Activated T-cell treated with anti-CD3 and anti-CD28 coated beads for 48 hours (primary cell): ENCODE measurements at regions not wholly inside any gene's neighbourhood (a gene's known extent, or its start where the extent isn't known, plus 50 kb on each side); places are given as distances from the start of the nearest gene placed in this dataset.

Source experiments
- DNase-seq: peaks from one replicate; pipeline ENCODE4 v3.0.0-alpha.2; 2020; ENCODE audit warnings: low read depth

DNA sequence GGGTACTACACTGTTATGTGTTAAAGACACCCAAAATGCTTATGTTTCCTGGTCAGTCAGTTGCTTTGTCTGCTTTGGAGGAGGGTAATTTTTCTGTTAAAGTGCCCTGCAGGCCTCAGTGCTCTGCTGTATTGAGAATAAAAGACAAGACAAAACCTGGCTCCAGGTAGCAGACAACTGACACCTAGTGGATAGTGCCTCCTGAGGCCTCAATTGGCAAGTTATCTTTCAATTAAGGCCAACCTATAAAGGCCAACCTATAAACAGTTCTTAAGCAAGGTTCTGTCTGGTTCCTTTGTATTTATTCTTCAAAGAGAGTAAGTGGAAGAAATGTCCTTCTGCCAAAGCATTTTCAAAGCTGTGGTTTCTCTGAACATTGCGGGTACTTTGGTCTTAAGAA is 773.8 kb downstream of the MECOM start:
- no peak for DNase-seq

DNA sequence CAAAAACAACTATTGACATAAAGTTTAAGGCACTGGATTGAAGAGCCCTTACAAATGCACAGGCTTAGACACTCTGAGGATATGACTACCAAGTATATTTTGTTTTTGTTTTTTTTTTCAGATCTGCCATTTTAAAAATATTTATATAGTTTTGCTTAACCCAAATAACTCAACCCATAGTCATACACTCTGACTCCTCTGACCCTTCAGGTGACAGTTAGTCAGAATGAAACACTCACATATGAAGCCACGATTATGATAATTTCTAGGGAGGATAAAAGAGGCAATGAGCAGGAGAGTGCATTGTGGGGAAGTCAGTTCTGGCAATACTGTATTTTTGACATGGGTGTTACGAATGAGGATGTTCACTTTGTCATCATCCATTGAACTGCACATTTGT is 774.7 kb downstream of the MECOM start:
- DNase-seq = no peak

DNA sequence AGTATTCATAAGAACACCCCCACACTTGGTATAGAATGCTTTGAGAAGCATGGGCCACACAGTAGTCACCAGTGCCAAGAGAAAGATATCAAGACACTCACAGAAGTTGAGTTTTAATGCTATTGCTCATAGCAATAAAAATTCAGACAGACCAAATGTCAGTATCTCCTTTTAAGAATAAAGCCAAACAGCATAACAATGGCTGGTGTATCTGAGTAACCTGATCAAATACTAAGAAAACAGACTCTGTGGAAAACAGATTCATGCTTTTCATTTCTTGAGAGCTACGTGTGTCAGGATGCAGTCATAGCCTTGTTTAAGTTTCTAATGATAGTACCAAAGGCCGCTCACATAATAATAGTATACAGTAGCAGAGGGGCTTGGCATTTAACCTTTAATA is 778.5 kb downstream of the MECOM start:
- DNase-seq = no peak

DNA sequence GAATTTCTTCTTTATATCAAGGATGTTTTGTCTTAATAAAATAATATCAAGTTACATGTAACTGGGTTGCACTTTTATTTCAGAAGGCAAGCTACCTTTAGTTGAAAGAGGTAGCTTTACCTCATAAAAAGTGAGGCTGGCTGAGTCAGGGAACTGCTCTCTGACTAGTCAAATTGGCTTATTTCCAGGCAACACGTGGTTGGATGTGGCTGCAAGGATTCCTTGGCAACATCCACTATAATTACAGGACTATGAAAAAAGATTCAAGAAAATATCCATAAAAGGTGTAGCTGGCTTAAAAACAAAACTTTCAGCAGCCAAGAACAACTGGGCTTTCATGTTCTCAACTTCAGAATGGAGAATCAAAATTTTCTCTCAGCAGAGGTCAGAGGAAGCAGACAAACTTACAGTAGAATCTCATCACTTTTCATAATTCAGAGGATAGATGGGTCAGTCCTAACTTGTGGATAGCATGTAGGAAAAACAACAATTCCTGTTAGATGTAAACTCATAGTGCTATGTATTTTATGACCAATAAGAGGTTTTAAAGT is 779.1 kb downstream of the MECOM start:
- DNase-seq = no peak

DNA sequence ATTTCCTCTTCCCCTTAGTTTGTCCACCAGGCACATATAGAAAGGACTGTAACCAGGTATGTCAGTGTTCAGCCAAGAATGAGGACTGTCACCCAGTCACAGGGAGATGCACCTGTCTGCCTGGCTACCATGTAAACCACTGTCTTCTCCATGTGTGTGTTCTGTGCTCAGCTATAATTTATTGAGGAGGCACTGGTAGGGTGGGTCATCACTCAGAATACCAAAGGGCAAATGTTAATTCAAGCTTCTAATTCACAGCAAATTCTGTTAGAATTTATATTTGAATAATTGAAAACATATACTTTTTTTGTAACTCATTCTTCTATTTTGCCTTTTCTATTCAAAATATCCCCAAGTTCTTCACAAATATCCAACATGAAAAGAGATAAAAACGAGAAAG is 780.4 kb downstream of the MECOM start:
- DNase-seq = no peak

DNA sequence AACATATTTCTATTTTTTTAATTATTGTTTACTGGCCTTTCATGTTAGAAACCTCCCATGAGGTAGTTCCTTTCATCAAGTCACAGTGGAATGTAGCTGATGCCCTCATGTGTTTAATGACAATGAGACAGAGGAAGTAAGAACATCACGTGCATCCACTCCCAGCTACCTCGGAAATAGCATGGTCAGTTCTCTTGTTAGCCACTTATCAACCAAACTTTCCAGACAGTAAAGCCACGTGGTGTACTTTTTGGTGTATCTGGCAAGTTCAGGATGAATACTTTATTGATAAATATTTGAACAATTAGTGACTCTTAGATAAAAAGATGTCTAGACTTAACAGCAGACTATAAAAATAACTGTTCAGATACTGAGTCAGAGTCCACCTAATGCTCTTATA is 781.7 kb downstream of the MECOM start:
- no peak for DNase-seq

DNA sequence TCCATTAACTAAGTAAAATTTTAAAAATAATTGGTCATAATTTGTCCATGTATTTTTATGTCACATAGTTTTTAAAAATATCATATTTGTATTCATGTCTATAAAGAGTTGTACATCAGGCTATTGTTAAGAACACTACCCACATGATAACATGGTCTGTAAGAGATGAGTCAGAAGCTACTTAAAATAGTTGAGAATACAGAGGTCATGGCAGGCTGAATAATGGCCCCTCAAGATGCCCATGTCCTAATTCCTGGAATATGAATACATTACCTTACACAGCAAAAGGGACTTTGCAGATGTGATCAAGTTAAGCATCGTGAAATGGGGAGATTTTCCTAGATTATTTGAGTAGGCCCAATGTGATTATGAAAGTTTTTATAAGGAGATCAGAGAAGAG is 782.9 kb upstream of the GOLIM4 start:
- no peak for DNase-seq

DNA sequence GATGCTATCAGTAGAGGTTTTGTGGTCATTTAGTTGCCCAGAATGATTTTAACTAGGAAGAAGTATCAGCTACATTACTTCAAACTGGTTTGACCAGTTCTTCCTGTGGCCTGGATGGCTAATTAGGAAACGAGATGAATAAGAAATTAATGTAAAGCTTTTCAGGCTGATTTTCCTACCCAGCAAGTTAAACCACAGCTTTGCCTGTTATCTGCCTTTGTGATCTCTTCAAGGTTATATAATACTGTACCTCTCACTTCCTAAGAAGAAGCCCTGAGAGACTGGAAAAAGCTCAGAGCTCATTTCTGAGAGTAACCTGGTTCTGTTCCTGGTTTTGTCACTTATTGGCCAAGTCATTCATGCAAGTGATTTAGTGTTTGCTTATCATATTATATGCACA is 782.2 kb upstream of the GOLIM4 start:
- no peak for DNase-seq

DNA sequence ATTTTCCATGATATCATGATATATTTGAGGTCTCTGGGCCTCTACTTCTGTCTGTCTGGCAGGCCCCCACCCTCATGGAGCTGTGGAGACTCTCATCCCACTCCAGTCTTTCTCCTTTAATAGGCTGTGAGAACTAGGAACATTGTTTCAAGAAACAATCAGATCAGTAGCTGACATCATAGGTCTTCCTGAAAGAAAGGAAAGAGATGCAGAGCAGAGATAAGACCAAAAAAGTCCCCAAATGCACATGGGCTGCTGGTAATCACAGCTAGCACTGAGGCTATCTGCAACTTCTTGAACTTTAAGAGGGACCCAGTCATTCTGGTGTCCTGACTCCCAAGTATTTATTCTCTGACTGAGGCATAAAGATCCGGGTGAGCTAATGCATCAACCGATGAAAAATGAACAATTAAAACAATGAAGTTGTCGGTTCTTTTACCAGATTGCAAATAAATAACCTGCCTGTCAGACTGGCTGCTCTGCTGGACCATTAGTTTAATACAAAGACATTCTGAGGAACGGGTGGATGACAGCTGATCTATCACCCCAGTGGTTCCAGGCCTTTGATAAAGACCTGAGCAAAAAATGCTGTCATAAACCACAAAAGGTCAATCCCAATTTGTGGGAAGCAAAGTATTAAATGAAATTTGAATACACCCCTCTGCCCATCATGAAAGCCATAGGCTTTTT is 780.8 kb upstream of the GOLIM4 start:
- no peak for DNase-seq

DNA sequence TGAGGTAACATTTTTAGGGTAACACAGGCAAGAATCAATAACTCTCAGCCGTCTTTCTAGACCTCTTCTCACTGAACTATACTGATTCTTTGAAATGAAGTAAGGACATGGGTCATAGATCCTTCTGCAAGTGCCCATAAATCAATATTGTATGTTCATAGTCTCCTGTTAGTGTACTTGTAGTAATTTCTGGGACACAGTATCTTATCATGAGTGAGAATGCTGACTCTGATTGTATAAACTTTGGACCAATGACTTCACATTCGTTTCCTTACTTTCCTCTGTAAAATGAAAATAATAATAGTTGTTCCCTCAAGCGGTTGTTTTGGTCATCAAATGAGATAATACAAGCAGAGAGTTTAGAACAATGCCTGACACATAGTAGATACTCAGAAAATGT is 777.1 kb upstream of the GOLIM4 start:
- no peak for DNase-seq

DNA sequence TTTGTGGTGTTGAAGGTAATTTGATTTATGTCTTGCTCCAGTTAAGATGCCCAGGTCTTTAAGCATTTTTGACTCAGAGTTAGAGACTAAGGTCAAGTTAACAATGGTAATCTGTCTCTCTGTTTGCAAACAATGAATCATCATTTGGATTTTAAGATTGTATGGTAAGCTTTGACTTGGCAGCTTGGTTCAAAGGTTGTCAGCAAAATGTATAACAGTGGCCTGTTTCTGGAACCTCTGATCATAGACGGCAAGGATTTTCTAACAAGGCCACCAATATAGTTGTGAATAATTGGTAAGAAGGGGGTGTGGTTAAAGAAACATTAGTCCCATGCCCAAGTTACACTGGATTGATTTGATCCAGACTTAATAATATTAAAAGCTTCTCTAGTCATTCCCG is 775.2 kb upstream of the GOLIM4 start:
- DNase-seq = no peak

DNA sequence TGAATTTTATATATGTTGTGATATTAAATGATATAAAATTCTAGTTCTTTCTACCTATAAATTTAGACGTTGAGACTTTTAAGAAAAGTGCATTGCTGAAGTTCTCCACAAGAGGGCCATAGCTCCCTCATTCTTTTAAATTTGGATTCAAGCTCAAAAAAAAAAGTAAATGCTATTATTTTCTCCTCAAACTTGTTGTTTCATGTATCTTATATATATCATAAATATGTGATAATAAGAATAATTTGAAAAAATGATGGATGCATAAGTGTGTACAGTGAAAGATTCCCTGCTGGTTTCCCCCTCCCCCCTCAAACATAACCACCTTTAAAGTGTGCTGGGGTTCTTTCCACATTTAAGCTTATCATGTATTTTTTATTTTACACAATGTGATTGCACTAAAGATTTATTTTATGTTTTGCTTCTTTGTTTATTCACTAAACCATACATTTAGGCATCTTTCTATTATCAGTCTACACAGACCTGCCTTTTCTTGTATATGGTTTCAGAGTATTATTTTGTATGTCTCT is 769.4 kb upstream of the GOLIM4 start:
- no peak for DNase-seq

DNA sequence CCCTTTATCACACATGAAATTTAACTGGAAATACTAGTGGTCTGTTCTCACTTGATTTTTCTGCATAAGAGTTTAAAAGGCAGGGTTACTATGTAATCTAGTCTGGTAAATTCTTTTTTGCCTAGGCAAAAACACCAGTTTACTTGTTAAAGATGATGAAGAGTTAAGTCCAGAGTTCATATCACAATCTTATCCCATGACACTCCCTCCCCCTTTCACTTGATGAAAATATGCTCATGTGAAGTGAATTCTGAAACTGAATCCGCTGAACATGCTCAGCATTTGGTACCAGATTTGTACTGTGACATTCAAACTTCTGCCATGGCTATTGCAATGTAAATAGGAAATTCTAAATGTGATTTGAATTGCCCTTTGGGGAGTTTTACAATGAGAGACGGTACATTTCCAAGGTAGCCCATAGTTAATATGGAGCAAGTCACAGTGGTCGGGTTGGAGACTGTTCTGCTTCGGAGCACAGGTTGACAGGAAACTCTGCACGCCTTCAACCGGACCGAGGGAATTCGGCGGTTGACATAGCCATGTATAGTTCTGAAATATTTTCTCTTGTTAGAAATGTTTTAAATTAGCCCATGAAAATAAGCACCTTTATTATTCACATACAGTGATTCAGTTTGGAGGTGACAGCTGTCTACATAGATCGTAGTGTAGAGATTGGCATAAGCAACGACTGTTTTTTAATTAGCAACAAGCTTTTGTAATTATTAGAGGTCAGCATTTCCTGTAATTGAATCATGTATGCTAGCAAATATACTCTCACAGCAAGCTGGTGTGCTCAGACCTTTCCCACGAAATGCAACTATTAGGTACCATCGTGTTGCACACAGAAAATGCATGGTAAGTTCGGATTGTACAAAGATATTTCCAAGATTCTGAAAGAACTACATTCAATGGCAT is 768.6 kb upstream of the GOLIM4 start:
- no peak for DNase-seq

DNA sequence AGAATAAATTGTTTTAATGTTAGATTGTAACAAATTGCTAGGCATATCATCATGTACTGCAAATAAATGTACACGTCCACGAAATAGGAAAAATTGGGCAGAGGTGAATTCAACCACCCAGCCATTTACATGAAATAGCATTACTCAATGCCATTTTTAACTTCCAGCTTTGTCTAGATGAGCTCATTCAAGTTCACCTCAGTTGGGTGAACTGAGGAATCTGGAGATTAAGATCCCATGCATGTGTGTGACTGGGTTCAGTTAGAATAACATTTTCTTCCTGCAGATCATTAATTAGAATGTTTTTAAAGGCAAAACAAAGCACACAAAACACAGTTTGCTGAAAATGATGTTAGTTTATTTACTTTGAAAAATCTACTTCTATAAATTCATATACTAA is 767.8 kb upstream of the GOLIM4 start:
- DNase-seq = no peak

DNA sequence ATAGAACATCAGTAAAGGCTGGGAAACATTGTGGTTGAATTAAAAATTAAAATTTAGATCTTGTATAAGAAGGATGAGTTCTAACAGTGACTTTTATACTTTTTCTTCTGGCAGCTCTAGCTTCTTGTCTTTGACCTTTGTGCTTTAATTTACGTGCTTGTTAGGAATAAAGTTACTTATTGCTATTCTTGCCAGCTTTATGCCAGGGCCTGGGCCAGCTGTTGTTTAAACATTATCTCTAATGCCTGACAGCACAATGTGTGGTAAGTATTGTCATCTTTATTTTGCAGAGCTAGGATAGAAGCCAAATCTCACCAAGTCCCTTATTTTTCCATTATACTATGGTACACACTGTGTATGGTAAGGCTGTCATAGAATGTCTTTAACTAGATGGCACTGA is 766.7 kb upstream of the GOLIM4 start:
- no peak for DNase-seq

DNA sequence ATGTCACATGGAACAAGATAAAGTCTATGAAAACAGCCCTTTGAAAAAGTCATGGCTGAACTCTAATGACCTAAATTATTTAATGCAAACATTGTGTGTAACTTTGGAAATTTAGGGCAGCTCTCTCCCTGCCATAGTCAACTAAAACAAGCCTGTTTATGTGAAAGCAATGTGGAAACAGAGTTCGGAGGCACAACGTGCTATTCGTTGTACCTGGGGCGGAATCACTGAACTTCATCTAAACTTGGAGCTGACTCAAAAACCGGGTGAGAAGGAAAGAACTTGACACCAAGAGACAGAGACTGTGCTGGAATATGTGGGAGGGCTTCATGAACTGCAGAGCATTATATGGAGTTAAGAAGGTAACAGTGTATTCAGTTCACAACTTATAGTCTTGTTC is 764.9 kb upstream of the GOLIM4 start:
- DNase-seq = no peak

DNA sequence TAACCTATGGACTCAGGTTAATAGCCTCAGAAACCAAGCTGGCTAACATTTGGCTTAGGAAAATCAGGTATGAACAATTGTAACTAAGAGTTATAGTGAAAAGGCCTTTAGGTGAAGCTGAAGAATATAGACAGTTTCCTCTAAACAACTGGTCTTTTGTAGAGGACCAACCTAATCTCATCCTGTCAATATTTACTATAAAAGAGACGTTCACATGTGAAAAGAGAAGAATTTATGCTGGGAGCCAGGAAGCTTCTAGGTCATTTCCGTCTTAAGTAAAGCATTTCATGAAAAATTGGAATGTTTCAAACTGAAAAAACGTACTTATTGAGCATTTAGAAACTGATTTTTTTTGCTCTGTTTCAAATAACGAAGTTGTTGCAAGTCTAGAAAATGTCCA is 764.3 kb upstream of the GOLIM4 start:
- no peak for DNase-seq

DNA sequence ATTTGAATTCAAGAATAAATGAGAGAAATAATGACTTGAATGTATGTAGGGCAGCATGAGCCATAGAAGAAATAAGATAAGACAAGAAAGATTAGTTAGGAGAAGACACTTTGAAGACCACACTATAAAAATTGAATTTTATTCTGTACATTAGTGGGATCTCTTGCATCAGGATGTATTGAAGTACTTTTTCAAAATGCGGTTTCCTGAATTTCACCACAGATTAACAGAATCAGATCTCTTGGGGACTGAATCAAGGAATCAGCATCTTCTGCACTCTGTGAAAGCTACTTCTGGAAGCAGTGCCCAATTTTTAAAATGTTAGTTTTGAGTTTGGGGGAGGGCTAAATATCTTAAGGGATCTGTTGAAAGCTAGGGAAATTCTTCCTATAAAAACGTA is 763.9 kb upstream of the GOLIM4 start:
- DNase-seq = no peak

DNA sequence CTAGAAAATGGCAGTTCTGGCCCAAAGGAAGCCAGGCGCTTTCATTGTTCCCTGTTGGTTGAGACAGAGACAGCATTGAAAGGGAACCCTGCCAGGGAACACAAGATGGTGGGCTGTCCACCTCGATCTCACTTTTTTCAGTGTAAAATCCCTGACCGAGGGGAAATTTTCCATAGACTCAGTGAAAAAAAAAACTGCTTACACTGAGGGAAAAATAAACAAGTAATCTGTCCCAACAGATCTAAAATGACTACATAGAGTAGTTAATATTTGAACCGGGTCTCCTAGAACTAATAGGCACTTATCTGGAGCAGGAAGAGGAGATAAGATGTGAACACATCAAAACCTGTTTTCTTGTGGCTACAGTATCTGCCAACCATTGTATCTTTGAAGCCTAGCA is 763.4 kb upstream of the GOLIM4 start:
- DNase-seq = no peak

DNA sequence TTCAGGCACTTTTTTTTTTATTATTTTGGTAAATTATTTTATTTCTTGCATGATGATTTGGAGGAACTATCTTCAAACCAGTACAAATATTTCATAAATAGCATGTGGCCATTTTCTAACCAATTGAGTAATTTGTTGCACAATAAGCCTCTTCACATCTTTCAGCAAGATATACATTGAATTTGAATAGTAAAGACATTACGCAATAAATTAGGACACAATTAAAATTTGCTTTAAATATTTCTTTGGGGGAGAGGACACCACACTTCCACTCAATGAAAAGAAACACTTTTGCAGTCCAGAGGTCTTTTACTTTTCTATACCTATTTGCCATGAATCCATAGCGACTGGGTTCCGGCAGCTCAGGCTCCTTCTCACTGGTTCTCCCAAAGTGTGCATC is 762.6 kb upstream of the GOLIM4 start:
- DNase-seq = no peak

DNA sequence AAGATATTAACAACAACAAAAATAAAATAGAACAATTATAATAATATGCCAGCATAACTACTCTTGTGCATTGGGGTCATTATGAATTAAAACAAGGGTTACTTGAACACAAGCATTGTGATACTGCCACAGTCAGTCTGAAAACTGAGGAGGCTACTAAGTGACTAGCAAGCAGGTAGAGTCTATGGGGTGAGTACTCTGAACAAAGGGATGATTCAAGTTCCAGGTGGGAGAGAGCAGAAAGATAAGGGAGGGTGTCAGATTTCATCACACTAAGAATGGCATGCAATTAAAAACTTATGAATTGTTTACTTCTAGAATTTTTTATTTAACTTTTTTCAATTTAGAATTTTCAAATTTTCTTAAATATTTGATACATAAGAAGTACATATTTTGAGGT is 754.4 kb upstream of the GOLIM4 start:
- DNase-seq = no peak

DNA sequence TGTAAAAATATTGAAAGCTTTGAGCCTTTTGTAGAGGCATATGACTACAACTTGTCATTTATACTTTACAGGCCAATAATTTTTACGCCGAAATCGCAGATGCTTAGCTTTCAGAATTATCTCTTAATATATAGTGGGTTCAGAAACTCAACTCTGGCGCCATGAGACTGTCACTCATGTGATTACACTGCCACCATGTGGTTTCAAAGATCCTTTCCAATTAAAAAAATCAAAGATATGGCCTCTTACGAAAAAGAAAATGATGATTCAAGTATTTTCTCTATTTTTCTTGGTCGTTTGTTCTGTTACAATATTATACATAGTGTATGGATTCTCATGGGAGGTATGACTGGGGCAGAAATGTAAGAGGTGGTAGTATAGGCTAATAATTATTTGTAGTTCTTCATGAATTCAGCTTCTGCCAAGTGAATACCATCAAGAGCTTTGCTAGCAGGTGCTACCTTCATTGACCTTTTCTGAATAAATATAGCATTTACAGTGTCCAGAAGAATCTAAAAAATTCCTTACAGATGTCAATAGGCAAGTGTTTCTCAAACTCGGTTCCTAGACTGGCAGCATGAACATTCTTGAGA is 751.7 kb upstream of the GOLIM4 start:
- no peak for DNase-seq
